GM13977 (cell line): ENCODE measurements at regions not wholly inside any gene's neighbourhood (a gene's known extent, or its start where the extent isn't known, plus 50 kb on each side); places are given as distances from the start of the nearest gene placed in this dataset.

Source experiments
- DNase-seq: peaks from one replicate; pipeline ENCODE4 v3.0.0; 2012; ENCODE audit warnings: low spot score
- CTCF ChIP-seq: IDR thresholded peaks from 2 replicates; pipeline ENCODE4 v1.5.1; 2012; ENCODE audit warnings: mild to moderate bottlenecking, control low read depth; ENCODE audit not compliant: insufficient read depth; ENCODE audit errors: extremely low read depth, missing control alignments
- in situ Hi-C: fragments of 300-500 bp; cut with MboI; formaldehyde crosslinking; loops from one replicate; pipeline ENCODE4 v1.12.0; 2022; ENCODE audit warnings: low sequenced_read_pairs, low pct_unique_long_range_greater_than_20kb, mixed read lengths, inconsistent platforms; ENCODE audit not compliant: unreplicated experiment

- DNase-seq = no peak
- in situ Hi-C loops = loop anchor here (25.0 kb wide), 1 partner anchor 393 kb away; no protein-coding TSS in a partner anchor
- TF ChIP-seq CTCF = no peak
Measured at GRCh38 chr3:22569570-22569969, 633.6 kb upstream of the UBE2E2 start.

GRCh38 chr3:22581007-22581406, 622.1 kb upstream of the UBE2E2 start:
- no peak for TF ChIP-seq CTCF
- in situ Hi-C loops = no loop called here
- DNase-seq = no peak

- no peak for TF ChIP-seq CTCF
- in situ Hi-C loops = no loop called here
- DNase-seq = no peak
Measured at GRCh38 chr3:22582266-22582665, 620.9 kb upstream of the UBE2E2 start.

- in situ Hi-C loops = no loop called here
- no peak for DNase-seq
- TF ChIP-seq CTCF = no peak
Measured at GRCh38 chr3:22585504-22585903, 617.6 kb upstream of the UBE2E2 start.

GRCh38 chr3:22585911-22586310, 617.2 kb upstream of the UBE2E2 start:
- in situ Hi-C loops = no loop called here
- DNase-seq = no peak
- no peak for TF ChIP-seq CTCF

GRCh38 chr3:22587446-22587845, 615.7 kb upstream of the UBE2E2 start:
- in situ Hi-C loops = no loop called here
- no peak for TF ChIP-seq CTCF

GRCh38 chr3:22593638-22594037, 609.5 kb upstream of the UBE2E2 start:
- in situ Hi-C loops = no loop called here
- no peak for DNase-seq
- TF ChIP-seq CTCF = no peak

More at GRCh38 chr3:22587446-22587845, 615.7 kb upstream of the UBE2E2 start:
- no peak for DNase-seq
